Nephron (organoid): ENCODE measurements at regions not wholly inside any gene's neighbourhood (a gene's known extent, or its start where the extent isn't known, plus 50 kb on each side); places are given as distances from the start of the nearest gene placed in this dataset.

Experiments
- H3K27ac Mint-ChIP-seq, 3 experiments: 2 replicates each; pipeline ENCODE4 v1.8.0; 2020; ENCODE audit warnings: mixed read lengths in 3 of 3, mild to moderate bottlenecking in 2 of 3, moderate library complexity in 1 of 3
- H3K27me3 Mint-ChIP-seq: 2 replicates; pipeline ENCODE4 v1.8.0; 2021; ENCODE audit warnings: low read depth, mild to moderate bottlenecking, moderate library complexity, mixed read lengths
- H3K36me3 Mint-ChIP-seq: 2 replicates; pipeline ENCODE4 v1.8.0; 2020; ENCODE audit warnings: low read depth, mixed read lengths
- H3K4me1 Mint-ChIP-seq: 2 replicates; pipeline ENCODE4 v1.8.0; 2020; ENCODE audit warnings: mixed read lengths
- H3K4me3 Mint-ChIP-seq, 3 experiments: 2 replicates each; pipeline ENCODE4 v1.8.0; 2020; ENCODE audit warnings: mild to moderate bottlenecking in 3 of 3, mixed read lengths in 3 of 3, moderate library complexity in 2 of 3
- H3K9me3 Mint-ChIP-seq: 2 replicates; pipeline ENCODE4 v1.8.0; 2020; ENCODE audit warnings: mixed read lengths
- CTCF ChIP-seq, 3 experiments: fragments of 200-600 bp; sonication (generic); IDR thresholded peaks; one replicate each; pipeline ENCODE4 v1.5.0; 2021; ENCODE audit warnings: antibody characterized with exemption in 3 of 3; ENCODE audit not compliant: unreplicated experiment in 3 of 3

- peaks cover 2% of the 10 kb centered on the region for H3K9me3 Mint-ChIP-seq
- H3K27me3 Mint-ChIP-seq: peaks cover 74% of the 10 kb centered on the region
These were observed 285.6 kb downstream of the UACA start for GRCh38 chr15:70477750-70478250.

GRCh38 chr15:70476441-70476840 lies 286.9 kb downstream of the UACA start:
- peaks cover 4% of the 10 kb centered on the region for H3K36me3 Mint-ChIP-seq
- H3K4me1 Mint-ChIP-seq: peaks cover 44% of the 10 kb centered on the region

More at GRCh38 chr15:70477750-70478250, 285.6 kb downstream of the UACA start:
- no peak for TF ChIP-seq CTCF (IDR thresholded peaks at IDR 0.05; ENCODE audit: unreplicated experiment in 3 of 3)
- no peak overlapping the region for H3K4me3 Mint-ChIP-seq
- no peak overlapping the region for H3K27ac Mint-ChIP-seq
- H3K36me3 Mint-ChIP-seq: peaks cover 4% of the 10 kb centered on the region
- H3K4me1 Mint-ChIP-seq: peaks cover 43% of the 10 kb centered on the region

GRCh38 chr15:70475921-70476320 lies 287.4 kb downstream of the UACA start:
- peaks cover 4% of the 10 kb centered on the region for H3K36me3 Mint-ChIP-seq
- peaks cover 75% of the 10 kb centered on the region for H3K27me3 Mint-ChIP-seq
- no peak for TF ChIP-seq CTCF (IDR thresholded peaks at IDR 0.05; ENCODE audit: unreplicated experiment in 3 of 3)
- peak overlapping the region in 1 of 3 experiments; percentile 31 for H3K27ac Mint-ChIP-seq
- H3K9me3 Mint-ChIP-seq: peaks cover 2% of the 10 kb centered on the region
- H3K4me1 Mint-ChIP-seq: peaks cover 44% of the 10 kb centered on the region
- no peak overlapping the region for H3K4me3 Mint-ChIP-seq

More at GRCh38 chr15:70476441-70476840, 286.9 kb downstream of the UACA start:
- peaks cover 74% of the 10 kb centered on the region for H3K27me3 Mint-ChIP-seq
- no peak for TF ChIP-seq CTCF (IDR thresholded peaks at IDR 0.05; ENCODE audit: unreplicated experiment in 3 of 3)
- no peak overlapping the region for H3K27ac Mint-ChIP-seq
- H3K4me3 Mint-ChIP-seq: no peak overlapping the region
- H3K9me3 Mint-ChIP-seq: peaks cover 2% of the 10 kb centered on the region

- H3K36me3 Mint-ChIP-seq: peaks cover 4% of the 10 kb centered on the region
- H3K4me3 Mint-ChIP-seq: no peak overlapping the region
- H3K4me1 Mint-ChIP-seq: peaks cover 45% of the 10 kb centered on the region
- TF ChIP-seq CTCF (IDR thresholded peaks at IDR 0.05; ENCODE audit: unreplicated experiment in 3 of 3): no peak
- H3K9me3 Mint-ChIP-seq: peaks cover 2% of the 10 kb centered on the region
- no peak overlapping the region for H3K27ac Mint-ChIP-seq
- H3K27me3 Mint-ChIP-seq: peaks cover 77% of the 10 kb centered on the region
These were observed 288.0 kb downstream of the UACA start for GRCh38 chr15:70475407-70475781.

GRCh38 chr15:70474471-70475406 lies 288.6 kb downstream of the UACA start:
- peaks cover 4% of the 10 kb centered on the region for H3K36me3 Mint-ChIP-seq
- peak overlapping the region in 2 of 3 experiments; percentile 5 to 63 for H3K27ac Mint-ChIP-seq
- H3K27me3 Mint-ChIP-seq: peaks cover 77% of the 10 kb centered on the region
- no peak overlapping the region for H3K4me3 Mint-ChIP-seq
- peaks cover 50% of the 10 kb centered on the region for H3K4me1 Mint-ChIP-seq
- H3K9me3 Mint-ChIP-seq: peaks cover 2% of the 10 kb centered on the region
- no peak for TF ChIP-seq CTCF (IDR thresholded peaks at IDR 0.05; ENCODE audit: unreplicated experiment in 3 of 3)
